LoVo (cell line): ENCODE measurements at regions not wholly inside any gene's neighbourhood (a gene's known extent, or its start where the extent isn't known, plus 50 kb on each side); places are given as distances from the start of the nearest gene placed in this dataset.
"Not testable (repeated sequence)": the region's sequence is repeated elsewhere in the genome, so short reads cannot be mapped to it uniquely, and the experiment has no call there.

Experiments
- DNase-seq: peaks from one replicate; pipeline ENCODE4 v3.0.0-alpha.2; 2016; ENCODE audit warnings: low spot score

DNA sequence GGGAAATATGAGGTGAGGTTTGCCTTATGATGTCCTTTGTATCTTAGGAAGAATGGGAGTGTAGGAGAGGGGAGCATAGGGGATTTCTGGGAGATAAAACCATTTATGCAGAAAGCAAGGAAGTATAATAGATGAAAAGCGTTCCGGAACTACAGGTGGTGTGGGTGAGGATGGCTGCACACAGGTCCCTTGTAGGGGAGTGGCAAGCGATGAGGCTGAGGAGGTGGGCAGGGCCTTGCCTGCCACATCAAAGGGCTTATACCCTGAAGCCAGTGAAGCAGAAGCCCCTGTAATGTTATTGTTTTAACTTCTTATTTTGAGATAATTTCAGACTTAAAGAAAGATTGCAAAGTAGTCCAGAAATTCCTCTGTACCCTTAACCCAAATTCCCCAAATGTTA lies 107.3 kb upstream of the IKBKE start:
- DNase-seq: not testable (repeated sequence)

DNA sequence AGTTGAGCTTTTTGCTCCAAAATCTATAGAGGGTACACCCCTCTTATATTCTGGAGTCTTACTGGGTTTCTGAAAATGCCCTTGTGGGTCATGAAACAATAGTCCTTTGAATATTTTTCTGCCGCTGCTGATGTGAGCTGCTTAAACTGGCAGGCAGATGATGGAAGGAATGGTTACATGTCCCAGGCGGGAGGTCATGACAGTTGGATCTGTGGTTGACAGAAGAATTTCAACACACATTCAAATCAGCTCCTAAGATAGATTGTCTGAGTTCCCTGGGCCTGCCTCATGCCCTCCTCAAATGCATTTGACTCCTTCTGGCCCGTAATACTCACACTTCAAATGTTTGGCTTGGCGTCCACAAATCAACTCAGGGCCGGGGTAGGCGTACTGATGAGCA lies 105.0 kb upstream of the IKBKE start:
- DNase-seq: not testable (repeated sequence)

GRCh38 chr1:206366131-206366530 lies 104.1 kb upstream of the IKBKE start:
- DNase-seq: not testable (repeated sequence)

DNA sequence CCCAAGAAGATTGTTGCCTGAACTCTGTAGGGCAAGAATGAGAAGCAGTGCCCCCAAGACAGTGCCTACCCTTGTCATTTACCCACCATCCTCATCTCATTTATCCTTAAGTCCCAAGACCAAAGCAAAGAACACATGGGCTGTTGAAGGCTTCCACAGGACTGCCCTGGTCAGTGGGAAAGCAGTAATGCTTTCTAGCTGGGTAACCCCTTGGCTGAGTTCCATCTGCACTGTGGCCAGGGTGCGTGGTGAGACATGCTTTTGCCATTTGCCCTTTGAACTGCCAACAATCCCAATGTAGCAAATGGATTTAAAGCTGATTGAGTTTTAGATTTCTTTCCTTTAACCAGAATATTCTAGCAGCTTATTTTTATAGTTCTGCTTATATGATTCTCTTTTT lies 103.5 kb upstream of the IKBKE start:
- DNase-seq: not testable (repeated sequence)

GRCh38 chr1:206367955-206368622 lies 102.2 kb upstream of the IKBKE start:
- not testable (repeated sequence) for DNase-seq

GRCh38 chr1:206374725-206375124 lies 95.6 kb upstream of the IKBKE start:
- not testable (repeated sequence) for DNase-seq

DNA sequence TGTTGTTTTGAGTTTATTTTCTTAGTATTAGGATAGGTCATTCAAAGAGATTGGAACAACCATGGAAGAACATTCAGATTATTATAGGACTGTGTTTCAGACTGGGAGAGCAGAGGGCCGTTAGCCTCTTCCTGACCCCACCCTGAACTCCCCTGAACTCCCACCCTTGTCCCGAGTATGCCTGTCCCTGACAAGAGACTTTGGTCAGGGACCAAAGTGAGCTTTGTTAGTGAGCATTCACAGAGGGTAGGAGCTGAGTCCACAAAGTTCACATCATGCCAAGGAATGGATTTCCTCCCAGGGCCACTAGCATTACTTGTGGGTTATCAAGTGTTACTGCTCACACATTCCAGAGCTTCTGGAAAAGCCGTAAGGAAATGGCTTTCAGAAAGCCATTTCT lies 94.7 kb upstream of the IKBKE start:
- DNase-seq: not testable (repeated sequence)

DNA sequence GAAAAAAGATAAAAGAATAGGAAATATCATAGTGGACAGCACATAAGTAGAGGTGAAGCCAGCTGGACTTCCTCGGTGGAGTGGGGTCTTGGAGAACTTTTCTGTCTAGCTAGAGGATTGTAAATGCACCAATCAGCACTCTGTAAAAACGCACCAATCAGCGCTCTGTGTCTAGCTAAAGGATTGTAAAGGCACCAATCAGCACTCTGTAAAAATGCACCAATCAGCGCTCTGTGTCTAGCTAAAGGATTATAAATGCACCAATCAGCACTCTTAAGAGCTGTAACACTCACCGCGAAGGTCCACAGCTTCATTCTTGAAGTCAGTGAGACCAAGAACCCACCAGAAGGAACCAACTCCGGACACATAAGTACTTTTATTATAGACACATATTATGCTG lies 91.8 kb upstream of the IKBKE start:
- DNase-seq: not testable (repeated sequence)

GRCh38 chr1:206379245-206379644 lies 91.0 kb upstream of the IKBKE start:
- DNase-seq: not testable (repeated sequence)

GRCh38 chr1:206380163-206380790 lies 90.0 kb upstream of the IKBKE start:
- not testable (repeated sequence) for DNase-seq

GRCh38 chr1:206380791-206381610 lies 89.3 kb upstream of the IKBKE start:
- DNase-seq: not testable (repeated sequence)

DNA sequence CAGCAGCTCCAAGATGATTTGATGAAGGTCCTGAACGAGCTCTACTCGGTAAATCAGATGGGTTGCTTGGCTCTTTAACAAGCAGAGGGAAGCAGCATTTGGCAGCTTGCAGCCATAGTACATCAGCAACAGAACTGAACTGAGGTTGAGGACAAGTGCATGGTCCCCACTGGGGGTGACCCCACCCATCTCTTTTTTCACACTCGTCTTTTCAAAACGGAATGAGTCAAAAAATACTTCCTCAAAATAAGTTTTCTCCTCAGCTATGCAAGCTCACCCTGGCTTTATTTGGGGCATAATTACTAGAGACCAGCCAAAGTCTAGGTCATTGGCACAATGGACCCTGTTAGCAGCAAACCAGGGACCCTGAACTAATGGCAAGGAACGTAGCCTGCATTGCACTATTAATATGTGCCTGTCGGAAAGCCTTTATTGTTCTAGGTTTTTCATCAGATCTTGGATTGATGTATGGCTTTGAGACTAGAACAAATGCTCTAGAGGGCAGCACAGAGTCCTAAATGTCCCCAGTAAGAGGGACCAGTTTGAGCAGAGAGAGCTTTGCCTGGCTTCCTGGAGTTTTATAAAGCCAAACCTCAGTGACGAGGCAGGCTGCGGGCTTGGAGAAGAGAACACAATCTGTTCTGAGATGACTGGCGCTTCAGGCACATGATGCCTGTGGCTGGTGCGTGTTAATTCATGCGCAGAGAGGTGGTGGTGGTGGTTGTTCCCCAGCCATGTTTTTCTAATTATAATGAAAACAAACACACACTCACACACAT lies 86.1 kb upstream of the IKBKE start:
- DNase-seq: not testable (repeated sequence)

DNA sequence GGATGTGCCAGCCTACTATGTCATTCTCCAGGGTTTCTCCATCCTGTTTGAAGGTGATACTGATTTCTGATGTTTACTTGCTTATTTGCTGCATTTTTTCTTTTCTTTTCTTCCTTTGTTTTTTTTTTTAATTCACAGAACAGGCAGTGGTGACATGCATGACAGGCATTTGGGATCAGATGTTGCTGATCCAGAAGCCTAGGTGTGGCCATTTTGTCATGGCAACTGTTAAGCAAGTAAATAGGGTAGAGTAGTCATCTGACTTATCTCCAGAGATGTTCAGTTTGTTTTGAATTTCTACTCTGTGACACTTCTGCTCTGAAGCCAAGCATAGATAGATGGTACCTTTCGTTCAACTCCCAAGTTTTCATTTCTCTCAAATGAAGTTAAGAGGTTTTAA lies 85.4 kb upstream of the IKBKE start:
- DNase-seq: not testable (repeated sequence)

DNA sequence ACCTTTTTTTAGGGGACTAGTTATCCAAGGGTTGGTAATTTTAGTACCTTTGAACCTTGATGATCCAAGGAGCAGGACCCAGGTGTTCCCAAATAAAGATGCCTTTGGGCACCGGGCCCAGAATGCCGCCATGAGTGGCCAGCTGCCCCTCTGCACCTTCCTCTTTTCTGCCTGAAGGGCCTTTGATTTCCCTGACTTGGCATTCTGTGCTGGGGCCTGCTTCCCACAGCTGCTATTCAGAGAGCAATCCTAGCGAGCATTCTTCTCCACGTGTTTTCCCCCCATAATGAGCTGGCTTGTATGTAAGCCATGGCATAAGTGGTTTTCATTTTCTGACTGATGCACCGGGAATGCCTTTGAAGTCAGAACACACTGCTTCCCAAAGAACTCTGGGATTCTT lies 82.6 kb upstream of the IKBKE start:
- DNase-seq: not testable (repeated sequence)

- DNase-seq: not testable (repeated sequence)
Measured at GRCh38 chr1:206391903-206392302, 78.4 kb upstream of the IKBKE start.

DNA sequence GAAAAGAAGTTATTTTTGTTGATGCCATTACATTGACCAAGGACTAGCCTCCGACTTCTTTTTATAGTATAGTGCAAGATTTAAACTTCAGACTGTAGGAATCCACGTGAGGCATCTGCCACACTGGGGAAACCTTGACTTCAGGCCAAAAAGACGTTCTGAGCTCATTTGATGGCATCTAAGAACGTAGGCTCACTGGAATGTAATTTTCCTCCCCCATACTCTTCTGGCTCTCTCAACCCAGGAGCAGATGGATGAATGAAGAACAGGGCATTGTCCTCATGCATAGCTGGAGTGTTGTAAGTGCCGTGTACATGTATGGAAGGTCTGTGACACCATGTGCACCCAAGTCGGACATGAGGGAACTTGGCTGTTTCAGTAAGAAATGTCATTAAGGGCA lies 72.8 kb upstream of the IKBKE start:
- not testable (repeated sequence) for DNase-seq

DNA sequence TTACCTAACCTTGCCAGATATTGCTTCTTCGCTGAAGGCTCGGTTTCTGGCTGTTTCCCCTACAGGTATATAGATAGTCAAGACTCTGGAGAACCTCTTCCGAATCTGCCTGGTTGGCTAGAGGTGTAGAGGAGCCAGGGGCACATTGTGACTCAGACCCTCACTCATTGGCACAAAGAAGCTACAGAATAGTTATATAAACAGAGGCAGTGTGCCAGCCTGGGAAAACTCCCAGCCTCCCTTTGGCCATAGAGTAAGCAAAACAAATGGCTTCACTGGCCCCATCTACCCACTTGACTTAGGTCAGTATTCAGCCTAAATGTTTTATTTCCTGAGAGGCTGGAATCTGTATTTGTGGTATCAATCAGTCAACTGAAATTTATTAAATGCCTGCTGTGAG lies 72.0 kb upstream of the IKBKE start:
- not testable (repeated sequence) for DNase-seq

- not testable (repeated sequence) for DNase-seq
Measured at GRCh38 chr1:206403612-206404307, 66.5 kb upstream of the IKBKE start.

DNA sequence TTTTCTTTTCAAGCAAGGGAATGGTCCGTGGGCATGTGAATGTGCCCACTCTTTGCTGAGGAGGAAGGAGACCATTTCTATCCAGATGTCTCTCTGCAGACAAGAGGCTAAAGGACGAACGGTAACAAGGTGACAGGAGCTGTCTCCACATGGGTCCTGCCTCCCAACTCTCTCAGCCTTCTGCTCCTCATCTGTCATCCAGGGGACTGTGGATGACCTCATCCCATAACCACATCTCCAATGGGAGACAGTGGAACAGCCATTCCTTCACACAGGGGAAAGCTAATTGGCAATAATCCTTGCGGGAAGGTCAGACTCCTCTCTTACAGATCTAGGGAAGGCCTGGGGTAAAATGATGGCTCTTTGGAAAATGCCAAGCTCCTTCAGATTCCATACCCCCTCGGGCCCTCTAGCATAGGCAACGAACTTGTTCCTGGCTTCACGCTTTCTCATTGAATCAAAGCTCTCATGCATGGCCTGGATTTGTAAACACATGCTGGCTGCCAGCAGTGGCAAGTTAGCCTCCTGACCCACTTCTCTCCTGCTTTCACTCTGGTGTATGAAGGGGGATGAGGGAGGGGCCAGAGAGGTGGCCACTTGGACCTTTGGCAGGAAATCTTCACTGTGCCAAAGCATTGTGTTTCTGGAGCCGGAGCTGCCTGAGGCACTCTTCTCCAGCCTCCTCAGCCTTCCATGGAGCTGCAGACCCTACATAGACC lies 65.8 kb upstream of the IKBKE start:
- DNase-seq: not testable (repeated sequence)

DNA sequence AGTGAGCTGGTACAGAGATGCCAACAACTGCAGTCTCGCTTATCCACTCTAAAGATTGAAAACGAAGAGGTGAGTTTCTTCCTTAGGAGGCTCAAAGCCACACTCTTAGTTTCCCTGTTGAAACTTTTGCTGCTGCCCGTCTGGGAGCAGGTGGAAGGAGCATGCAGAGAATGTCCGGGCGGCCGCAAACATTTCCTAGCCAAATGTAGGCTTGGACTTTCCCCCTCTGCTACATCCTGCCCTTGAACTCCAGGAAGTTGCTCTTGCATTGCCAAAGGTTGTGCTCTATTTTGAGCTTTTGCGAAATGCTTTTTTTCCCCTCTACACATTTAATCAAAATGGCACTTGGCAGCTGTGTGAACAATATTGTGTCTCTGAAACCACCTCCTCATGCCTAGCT lies 65.0 kb upstream of the IKBKE start:
- DNase-seq: not testable (repeated sequence)
